Middle frontal gyrus (tissue), 1 donor: ENCODE measurements at regions not wholly inside any gene's neighbourhood (a gene's known extent, or its start where the extent isn't known, plus 50 kb on each side); places are given as distances from the start of the nearest gene placed in this dataset.
"Not testable (repeated sequence)": the region's sequence is repeated elsewhere in the genome, so short reads cannot be mapped to it uniquely, and the experiment has no call there.

ENCODE experiments used
- DNase-seq: peaks from one replicate; pipeline ENCODE4 v3.0.0-alpha.2; 2015; ENCODE audit warnings: low spot score; ENCODE audit errors: extremely low spot score

DNA sequence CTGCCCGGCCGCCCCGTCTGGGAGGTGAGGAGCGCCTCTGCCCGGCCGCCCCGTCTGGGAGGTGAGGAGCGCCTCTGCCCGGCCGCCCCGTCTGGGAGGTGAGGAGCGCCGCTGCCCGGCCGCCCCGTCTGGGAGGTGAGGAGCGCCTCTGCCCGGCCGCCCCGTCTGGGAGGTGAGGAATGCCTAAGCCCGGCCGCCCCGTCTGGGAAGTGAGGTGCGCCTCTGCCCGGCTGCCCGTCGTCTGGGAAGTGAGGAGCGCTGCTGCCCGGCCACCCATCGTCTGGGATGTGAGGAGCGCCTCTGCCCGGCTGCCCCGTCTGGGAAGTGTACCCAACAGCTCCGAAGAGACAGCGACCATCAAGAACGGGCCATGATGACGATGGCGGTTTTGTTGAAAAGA is 136.6 kb upstream of the PROKR2 start:
- not testable (repeated sequence) for DNase-seq

DNA sequence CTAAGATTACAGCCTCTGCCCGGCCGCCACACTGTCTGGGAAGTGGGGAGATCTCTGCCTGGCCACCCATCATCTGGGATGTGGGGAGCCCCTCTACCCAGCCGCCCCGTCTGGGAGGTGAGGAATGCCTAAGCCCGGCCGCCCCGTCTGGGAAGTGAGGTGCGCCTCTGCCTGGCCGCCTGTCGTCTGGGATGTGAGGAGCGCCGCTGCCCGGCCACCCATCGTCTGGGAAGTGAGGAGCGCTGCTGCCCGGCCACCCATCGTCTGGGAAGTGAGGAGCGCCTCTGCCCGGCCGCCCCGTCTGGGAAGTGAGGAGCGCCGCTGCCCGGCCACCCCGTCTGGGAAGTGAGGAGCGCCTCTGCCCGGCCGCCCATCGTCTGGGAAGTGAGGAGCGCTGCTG is 135.9 kb upstream of the PROKR2 start:
- DNase-seq = not testable (repeated sequence)

- not testable (repeated sequence) for DNase-seq
These were observed 135.5 kb upstream of the PROKR2 start for GRCh38 chr20:5452286-5452685.

GRCh38 chr20:5451643-5452210 is 135.0 kb upstream of the PROKR2 start:
- DNase-seq = no peak

- peak; percentile 33 for DNase-seq
These were observed 131.8 kb upstream of the PROKR2 start for GRCh38 chr20:5448449-5449118.

- DNase-seq = no peak
These were observed 130.4 kb upstream of the PROKR2 start for GRCh38 chr20:5447188-5447587.

DNA sequence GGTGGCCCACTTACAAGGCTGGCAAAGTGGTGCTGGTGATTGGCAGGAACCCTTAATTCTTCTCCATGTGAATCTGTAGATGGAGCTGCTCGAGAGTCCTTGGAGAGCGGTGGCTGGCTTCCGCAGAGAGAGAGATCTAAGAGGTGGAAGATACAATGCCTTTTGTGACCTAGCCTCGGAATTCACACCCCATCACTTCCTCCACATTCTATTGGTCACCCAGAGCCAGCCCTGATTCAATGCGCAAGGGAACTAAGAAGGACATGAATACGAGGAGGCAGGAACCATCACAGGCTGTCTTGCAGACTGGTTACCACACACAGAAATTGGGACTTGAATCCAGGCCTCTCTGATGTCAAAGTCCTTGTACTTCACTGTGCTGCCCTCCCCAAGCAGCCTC is 128.9 kb upstream of the PROKR2 start:
- no peak for DNase-seq

GRCh38 chr20:5442101-5442500 is 125.3 kb upstream of the PROKR2 start:
- no peak for DNase-seq

- peak; percentile 40 for DNase-seq
These were observed 117.4 kb upstream of the PROKR2 start for GRCh38 chr20:5434116-5434515.

GRCh38 chr20:5433352-5433751 is 116.6 kb upstream of the PROKR2 start:
- peak; percentile 54 for DNase-seq

DNA sequence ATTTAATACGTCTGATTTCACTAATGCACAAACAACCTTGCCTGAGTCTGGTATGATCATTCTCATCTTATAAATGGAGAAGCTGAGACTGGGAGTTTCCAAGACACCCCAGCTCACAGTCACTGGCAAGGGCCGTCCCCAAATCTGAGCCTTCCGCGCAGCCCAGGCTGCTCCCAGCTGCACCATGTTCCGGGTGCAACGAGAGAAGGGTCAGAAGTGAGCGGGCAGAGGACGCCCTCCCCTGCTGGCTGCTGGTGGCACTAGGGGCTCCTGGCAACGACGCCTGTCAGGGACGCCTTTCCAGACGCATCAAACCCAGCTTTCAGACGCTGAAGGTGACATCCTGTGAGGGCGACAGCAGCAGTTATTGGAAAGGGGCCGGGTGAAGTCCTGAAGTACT is 115.3 kb upstream of the PROKR2 start:
- DNase-seq = no peak

DNA sequence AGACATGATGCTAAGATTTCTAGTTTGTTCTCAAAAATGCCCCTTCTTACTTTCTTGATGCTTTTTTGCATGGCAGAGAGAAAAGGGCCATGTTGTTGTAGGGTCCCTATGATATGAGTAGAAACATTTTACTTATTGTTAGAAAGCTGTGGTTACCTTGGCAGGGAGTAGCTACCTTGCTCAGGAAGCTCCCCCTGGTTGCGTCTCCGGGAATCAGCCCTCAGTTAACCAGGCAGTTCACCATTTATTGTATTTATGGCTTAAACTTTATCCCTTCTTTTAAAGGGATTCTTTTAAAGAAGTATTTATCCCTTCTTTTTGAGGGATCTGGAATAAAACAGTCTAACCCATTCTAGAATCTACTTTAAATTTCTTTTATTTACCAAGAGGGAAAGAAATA is 113.9 kb upstream of the PROKR2 start:
- no peak for DNase-seq

DNA sequence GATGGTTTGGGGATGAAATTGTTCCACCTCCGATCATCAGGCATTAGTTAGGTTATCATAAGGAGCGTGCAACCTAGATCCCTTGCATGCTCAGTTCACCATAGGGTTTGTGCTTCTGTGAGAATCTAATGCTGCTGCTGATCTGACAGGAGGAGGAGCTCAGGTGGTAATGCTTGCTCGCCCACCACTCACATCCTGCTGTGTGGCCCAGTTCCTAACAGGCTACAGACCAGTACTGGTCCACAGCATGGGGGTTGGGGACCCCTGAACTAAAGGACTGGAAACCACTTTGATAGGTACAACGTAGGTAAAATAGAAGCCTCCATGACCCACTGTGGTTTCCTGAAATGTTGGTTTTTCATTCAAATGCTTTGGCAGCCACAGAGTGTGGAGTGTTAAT is 109.3 kb upstream of the PROKR2 start:
- no peak for DNase-seq

- DNase-seq = no peak
These were observed 99.3 kb upstream of the PROKR2 start for GRCh38 chr20:5416086-5416485.

DNA sequence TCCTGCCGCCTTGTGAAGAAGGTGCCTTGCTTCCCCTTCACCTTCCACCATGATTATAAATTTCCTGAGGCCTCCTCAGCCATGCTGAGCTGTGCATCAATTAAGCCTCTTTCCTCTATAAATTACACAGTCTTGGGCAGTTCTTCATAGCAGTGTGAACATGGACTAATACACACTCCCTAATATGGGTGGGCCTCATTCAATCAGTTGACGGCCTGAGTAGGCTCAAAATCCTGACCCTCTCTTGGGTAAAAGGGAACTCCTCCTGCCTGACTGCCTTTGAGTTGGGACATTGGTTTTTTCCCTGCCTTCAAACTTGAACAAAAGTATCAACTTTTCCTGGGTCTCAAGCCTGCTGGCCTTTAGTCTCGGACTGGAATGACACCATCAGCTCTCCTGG is 96.6 kb upstream of the PROKR2 start:
- no peak for DNase-seq

- DNase-seq = no peak
These were observed 93.7 kb upstream of the PROKR2 start for GRCh38 chr20:5410470-5410869.

DNA sequence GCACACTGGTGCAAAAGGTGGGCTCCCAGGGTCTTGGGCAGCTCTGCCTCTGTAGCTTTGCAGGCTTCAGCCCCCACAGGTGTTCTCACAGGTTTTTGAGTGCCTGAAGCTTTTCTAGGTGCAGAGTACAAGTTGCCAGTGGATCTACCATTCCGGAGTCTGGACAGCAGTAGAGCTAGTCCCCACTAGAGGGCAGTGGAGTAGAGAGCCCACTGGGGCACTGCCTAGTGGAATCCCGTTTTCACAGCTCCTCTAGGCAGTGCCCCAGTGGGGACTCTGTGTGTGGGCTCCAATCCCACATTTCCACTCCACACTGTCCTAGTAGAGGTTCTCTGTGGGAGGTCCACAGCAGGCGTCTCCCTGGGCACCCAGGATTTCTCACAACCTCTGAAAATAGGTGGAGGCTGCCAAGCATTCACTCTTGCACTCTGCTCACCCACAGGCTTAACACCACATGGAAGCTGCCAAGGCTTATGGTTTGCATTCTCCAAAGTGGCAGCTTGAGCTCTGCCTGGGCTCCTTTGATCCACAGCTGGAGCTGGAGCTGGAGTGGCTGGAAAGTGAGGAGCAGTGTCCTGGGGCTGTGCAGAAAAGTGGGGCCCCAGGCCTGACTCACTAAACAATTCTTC is 86.3 kb upstream of the PROKR2 start:
- no peak for DNase-seq

- DNase-seq = no peak
These were observed 84.6 kb upstream of the PROKR2 start for GRCh38 chr20:5401277-5401875.

GRCh38 chr20:5400164-5400762 is 83.5 kb upstream of the PROKR2 start:
- DNase-seq = no peak

DNA sequence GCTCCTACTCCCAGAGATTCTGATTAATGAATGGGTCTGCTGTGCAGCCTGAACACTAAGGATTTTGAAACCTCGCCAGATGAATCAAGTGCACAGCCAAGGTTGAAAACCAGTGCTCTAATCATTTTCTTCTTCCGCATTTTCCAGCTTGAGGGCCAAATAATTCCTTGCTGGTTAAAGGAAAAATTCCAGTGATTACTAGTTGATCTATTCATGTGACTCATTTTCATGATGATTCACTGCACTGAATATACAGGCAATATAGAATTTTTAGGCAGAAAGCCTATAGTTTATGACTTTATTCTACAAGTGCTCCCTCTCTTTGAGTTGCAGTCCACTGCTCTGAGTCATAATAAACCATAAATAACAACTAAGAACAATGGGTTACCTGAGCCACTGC is 80.6 kb upstream of the PROKR2 start:
- no peak for DNase-seq

- no peak for DNase-seq
These were observed 79.4 kb upstream of the PROKR2 start for GRCh38 chr20:5395932-5396727.
